ENCODE measurements at regions not wholly inside any gene's neighbourhood (a gene's known extent, or its start where the extent isn't known, plus 50 kb on each side); places are given as distances from the start of the nearest gene placed in this dataset.

- DNase-seq (ENCODE audit: low read depth), result no peak
Observed at GRCh38 chr2:205937211-205937610, 148.8 kb downstream of the INO80D start.

- no peak for DNase-seq (ENCODE audit: low read depth)
Observed at GRCh38 chr2:205936446-205936845, 149.5 kb downstream of the INO80D start.

- DNase-seq (ENCODE audit: low read depth), result peak; percentile 28
Observed at GRCh38 chr2:205934443-205934842, 151.5 kb downstream of the INO80D start.

DNA sequence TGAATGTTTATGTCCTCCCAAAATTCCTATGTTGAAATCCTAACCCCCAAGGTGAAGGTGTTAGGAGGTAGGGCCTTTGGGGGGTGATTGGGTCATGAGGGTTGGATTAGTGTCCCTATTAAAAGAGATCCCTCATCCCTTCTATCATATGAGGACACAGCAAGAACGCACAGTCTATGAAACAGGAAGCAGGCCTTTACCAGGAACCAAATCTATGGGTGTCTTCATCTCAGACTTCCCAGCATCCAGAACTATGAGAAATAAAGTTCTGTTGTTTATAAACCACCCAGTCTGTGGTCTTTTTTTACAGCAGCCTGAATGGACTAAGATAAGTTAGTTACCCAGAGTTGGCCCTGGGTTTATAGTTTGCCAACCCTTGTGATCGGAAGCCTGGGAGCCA is 153.1 kb downstream of the INO80D start:
- DNase-seq (ENCODE audit: low read depth), result no peak

- no peak for DNase-seq (ENCODE audit: low read depth)
Observed at GRCh38 chr2:205931388-205931787, 154.6 kb downstream of the INO80D start.

DNA sequence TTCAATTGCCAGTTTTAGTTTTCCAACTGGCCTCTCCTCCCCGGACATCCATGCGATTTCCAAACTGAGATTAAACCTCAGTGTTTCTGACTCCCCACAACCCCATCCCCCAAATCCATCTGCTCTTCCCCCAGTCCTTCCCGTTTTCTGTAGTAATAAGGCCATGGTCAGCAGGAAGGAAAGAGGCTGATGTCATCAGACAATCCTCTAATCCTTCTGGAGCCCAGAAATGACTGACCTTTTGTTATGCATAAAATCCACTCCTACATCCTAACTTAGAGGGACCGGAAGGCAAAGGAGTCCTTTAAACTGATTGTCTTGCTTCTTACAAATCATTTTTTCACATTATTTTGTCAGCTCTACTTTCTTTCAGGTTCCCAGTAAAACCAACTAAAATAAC is 155.8 kb downstream of the INO80D start:
- DNase-seq (ENCODE audit: low read depth), result peak; percentile 29

DNA sequence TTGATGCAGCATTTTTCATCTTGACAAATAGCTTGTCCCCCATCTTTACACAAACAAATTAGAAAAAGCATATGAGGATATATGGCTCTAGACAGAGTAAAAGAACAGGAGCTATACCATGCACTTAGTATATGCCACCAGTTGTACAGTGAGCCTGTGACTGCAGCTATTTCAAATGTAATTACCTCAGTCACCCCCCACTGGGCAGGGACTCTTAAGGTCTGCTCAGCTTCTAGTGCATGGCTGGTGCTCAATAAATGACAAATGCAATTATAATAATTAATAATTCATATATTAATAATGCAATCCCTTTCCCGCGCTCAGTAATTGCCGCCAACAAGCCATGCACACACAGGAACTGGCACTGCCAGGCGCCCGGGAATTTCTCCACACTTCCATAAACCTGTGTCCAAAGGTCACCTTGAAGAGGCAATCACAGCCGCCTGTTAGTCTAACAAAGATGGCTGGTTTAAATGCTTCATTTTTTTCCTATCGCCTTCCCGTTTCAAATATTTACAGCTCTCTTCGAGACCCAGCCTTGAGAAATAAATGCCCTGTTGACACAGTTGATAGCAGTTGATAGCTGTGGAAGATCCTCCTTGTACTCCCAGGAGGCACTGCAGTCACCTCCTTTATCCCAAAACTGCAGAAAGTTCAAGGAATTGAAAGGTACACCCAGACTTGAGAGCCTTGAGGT is 156.6 kb downstream of the INO80D start:
- no peak for DNase-seq (ENCODE audit: low read depth)

- DNase-seq (ENCODE audit: low read depth), result peak; percentile 66
Observed at GRCh38 chr2:205925373-205926337, 160.3 kb downstream of the INO80D start.

DNA sequence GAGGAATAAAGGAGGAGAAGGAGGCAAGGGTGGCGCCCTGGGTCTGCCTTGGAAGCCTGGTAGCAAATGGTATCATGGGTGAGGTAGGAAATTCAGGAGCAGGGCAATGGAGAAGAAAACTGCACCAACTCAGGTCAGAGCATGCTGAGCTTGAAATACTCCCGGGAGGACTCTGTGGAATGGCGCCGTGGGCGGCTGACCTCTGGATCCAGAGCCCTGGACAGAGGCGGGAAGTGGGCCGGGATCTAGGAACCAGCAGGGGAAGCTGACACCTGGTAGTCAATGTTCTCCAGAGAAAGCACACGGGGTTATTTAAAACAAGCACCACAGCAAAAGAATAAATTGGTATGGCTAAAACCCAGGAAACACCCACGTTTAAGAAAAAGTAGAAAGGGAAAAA is 161.3 kb downstream of the INO80D start:
- DNase-seq (ENCODE audit: low read depth), result no peak

DNA sequence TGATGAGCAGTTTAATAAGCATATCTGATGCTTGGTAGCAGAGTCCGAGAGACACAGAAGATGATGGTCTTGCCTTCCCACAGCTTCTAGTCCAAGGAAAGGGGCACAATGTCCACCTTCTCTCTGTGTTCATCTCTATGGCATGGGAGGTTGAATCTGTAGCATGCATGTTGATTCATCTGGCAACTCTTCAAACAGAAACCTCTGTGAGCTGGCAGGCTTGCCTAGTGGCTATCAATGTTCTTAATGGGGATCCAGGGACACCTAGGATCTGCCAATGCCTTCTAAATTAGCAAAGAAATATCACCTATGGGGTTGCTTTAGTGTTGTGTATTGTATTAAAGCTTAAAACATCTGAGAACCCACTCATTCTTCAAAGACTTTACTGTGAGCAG is 170.8 kb downstream of the INO80D start:
- DNase-seq (ENCODE audit: low read depth), result no peak

GRCh38 chr2:205914213-205915129 is 171.5 kb downstream of the INO80D start:
- no peak for DNase-seq (ENCODE audit: low read depth)

DNA sequence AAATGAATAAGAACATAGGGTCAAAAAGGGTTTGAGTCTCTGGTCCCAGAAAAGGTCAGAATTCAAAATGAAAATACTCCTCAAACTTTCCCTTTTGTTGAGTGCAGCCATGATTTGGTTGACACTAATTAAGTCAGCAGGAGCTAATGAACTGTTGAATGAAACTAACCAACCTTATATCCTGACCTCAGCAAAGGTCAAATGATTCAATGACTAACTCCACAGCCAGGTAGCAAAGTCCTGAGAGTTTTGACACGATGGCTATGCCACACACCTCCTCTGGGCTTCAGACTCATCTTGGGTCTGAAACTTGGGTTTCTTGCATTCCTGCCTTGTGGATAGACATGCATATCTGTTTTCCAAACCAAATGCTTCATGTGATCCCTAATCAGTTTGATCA is 172.3 kb downstream of the INO80D start:
- DNase-seq (ENCODE audit: low read depth), result no peak

DNA sequence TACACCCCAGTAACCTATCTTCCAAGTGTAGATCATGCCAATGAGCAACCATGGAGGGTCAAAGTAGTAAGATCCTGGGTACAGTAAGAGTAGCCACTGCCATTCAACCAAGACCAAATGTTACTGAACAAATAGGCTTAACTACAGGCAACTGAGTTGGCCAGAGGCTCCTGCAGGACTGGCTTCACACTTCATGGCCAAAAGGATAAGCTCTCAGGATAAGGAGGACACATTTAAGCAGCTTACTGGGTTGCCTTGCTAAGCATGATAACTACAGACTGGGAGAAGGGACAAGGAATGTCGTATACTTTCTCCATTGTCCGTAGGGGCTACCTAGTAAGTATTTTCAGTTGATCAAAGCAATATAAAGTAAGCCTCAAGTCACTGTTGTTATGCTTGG is 174.7 kb downstream of the INO80D start:
- no peak for DNase-seq (ENCODE audit: low read depth)

GRCh38 chr2:205909184-205909572 is 176.8 kb downstream of the INO80D start:
- DNase-seq (ENCODE audit: low read depth), result no peak

- no peak for DNase-seq (ENCODE audit: low read depth)
Observed at GRCh38 chr2:205908212-205909183, 177.5 kb downstream of the INO80D start.

DNA sequence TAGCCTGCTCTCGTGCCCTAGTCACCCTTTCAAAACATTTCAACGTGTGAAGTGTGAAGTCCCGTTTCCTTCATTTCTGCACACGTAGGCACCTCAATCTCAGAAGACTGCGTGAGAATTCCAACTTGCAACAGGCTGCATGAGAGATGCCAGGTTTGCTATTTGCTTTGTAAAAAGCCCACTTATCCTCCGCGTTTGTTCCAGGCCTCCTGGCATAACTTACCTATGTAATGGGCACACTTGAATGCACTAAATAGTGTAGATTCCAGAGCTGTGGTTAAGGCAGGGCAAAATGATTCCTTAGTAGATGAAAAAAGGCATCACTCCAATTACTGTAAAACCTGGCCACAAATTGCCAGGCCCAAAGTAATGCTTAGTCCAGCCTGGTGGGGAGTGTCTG is 179.6 kb downstream of the INO80D start:
- no peak for DNase-seq (ENCODE audit: low read depth)

DNA sequence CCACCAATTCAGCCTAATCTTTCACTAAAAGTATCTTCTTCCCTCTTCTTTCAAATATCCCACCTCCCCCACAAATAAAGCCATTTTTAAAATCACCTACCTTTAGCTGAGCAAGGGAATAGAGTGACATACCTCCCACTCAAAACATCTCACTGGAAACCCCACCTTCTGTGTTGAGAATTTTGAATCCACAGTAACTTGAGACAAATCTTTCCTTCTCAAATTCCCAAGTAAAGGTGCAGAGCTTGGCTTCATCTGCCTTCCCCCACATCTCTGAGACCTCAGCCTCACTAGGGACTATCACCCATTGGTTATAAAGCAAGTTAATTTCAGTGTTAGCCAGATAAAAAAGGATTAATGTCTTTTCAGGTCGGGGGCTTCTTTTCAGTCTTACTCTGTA is 180.4 kb downstream of the INO80D start:
- DNase-seq (ENCODE audit: low read depth), result no peak

GRCh38 chr2:205904873-205905272 is 181.1 kb downstream of the INO80D start:
- DNase-seq (ENCODE audit: low read depth), result no peak

DNA sequence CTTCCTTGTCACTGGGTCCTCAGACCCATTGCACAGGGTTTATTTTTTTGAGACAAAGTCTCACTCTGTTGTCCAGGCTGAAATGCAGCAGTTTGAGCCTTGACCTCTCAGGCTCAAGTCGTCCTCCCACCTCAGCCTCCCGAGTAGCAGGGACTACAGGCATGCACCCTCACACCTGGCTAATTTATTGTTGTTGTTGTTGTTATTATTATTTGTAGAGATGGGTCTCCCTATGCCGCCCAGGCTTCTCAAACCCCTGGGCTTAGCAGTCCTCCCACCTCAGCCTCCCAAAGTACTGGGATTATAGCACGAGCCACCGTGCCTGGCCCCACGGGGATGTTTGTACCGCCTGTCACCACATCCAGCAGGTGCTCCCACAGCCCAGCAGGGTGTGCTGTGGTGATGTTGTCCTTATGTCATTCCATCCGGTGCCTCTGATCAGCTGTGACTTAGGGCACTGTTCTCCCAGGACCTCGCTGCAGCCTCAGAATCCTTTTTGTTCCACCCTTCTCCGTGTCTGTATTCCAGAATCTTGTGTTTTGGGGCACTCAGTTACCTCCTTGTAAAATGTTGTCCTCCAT is 182.3 kb downstream of the INO80D start:
- DNase-seq (ENCODE audit: low read depth), result peak; percentile 39

DNA sequence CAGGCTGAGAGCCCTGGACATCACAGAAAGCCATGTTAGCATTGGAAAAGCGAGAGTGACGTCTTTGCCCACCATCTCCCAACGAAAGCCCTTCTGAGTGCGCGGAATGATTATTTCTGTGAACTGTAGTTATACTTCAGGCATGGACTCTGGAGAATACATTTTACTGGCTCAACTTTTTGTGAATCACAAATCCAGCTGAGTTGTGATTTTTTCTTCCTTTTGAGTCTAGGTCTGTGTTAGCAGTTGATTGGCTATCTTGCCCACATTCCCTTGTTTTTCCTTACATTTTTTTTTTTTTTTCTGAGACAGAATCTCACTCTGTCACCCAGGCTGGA is 183.1 kb downstream of the INO80D start:
- DNase-seq (ENCODE audit: low read depth), result no peak

All from ELR (cell line).